ENCODE measurements at regions not wholly inside any gene's neighbourhood (a gene's known extent, or its start where the extent isn't known, plus 50 kb on each side); places are given as distances from the start of the nearest gene placed in this dataset.

- no peak for TF ChIP-seq CTCF (IDR thresholded peaks at IDR 0.05)
- TF ChIP-seq POLR2A (IDR thresholded peaks at IDR 0.05), result no peak
Measured at GRCh38 chr5:135235551-135236227, 163.3 kb downstream of the MACROH2A1 start.

Data from lower leg skin (tissue), 3 donors.